A673 (cell line): ENCODE measurements at regions not wholly inside any gene's neighbourhood (a gene's known extent, or its start where the extent isn't known, plus 50 kb on each side); places are given as distances from the start of the nearest gene placed in this dataset.

Experiments used
- BruUV-seq: library from RNA; stranded (reverse); fragments of 400-500 nt; replicated peaks from 2 replicates; lab custom pipeline; 2021; lab: Mats Ljungman, UMichigan
- CTCF ChIA-PET: fragments of 300-600 bp; sonication (Branson Sonifier 250); formaldehyde crosslinking; loops from one replicate; lab custom pipeline; 2022; ENCODE audit warnings: antibody characterized with exemption; lab: Charles Lee
- POLR2A ChIA-PET: fragments of 300-600 bp; sonication (Branson Sonifier 250); formaldehyde crosslinking; loops from one replicate; lab custom pipeline; 2022; ENCODE audit warnings: antibody characterized with exemption; ENCODE audit not compliant: low non-redundant PET; lab: Charles Lee
- DNase-seq: peaks from one replicate; pipeline ENCODE4 v3.0.0-alpha.2; 2015; ENCODE audit warnings: low spot score
- H3K27ac ChIP-seq: fragments of 200-600 bp; sonication (generic); 2 replicates; pipeline ENCODE4 v1.5.1; 2016; ENCODE audit warnings: mixed run types, low read depth, mild to moderate bottlenecking, mixed read lengths, antibody characterized with exemption, low read length; ENCODE audit not compliant: poor library complexity, severe bottlenecking
- H3K27me3 ChIP-seq: fragments of 200-600 bp; sonication (generic); replicated peaks from 2 replicates; pipeline ENCODE4 v1.6.1; 2017; ENCODE audit warnings: mixed run types, low read depth, mild to moderate bottlenecking, mixed read lengths, antibody characterized with exemption, low read length; ENCODE audit not compliant: insufficient read depth, poor library complexity
- H3K36me3 ChIP-seq: fragments of 200-600 bp; sonication (generic); 2 replicates; pipeline ENCODE4 v1.6.1; 2016; ENCODE audit warnings: mixed run types, mild to moderate bottlenecking, mixed read lengths, antibody characterized with exemption, low read length; ENCODE audit not compliant: insufficient read depth, poor library complexity, severe bottlenecking
- H3K4me1 ChIP-seq: fragments of 200-600 bp; sonication (generic); 2 replicates; pipeline ENCODE4 v1.6.1; 2017; ENCODE audit warnings: mixed run types, mild to moderate bottlenecking, mixed read lengths, antibody characterized with exemption, low read length; ENCODE audit not compliant: insufficient read depth, poor library complexity, severe bottlenecking
- H3K4me3 ChIP-seq: fragments of 200-600 bp; sonication (generic); 2 replicates; pipeline ENCODE4 v1.5.1; 2016; ENCODE audit warnings: low read depth, mixed run types, mild to moderate bottlenecking, mixed read lengths, low read length; ENCODE audit not compliant: poor library complexity, severe bottlenecking
- H3K9me3 ChIP-seq: fragments of 200-600 bp; sonication (generic); 2 replicates; pipeline ENCODE4 v1.6.1; 2016; ENCODE audit warnings: mixed run types, low read depth, mild to moderate bottlenecking, mixed read lengths, antibody characterized with exemption, low read length; ENCODE audit not compliant: poor library complexity, severe bottlenecking
- EZH2 ChIP-seq: fragments of 200-600 bp; sonication (generic); IDR thresholded peaks from 2 replicates; pipeline ENCODE4 v1.6.1; 2017; ENCODE audit warnings: borderline replicate concordance, low read depth, mild to moderate bottlenecking, mixed read lengths, antibody characterized with exemption, low read length; ENCODE audit not compliant: poor library complexity, severe bottlenecking
- intact Hi-C: fragments of 100-400 bp; cut with micrococcal nuclease; formaldehyde crosslinking; loops from one replicate; pipeline ENCODE4 v1.10.0; 2022; ENCODE audit not compliant: unreplicated experiment
- TF ChIP-seq, protein P1 (sequence below): fragments of 300-800, 200-600 bp; sonication (generic); conservative IDR thresholded peaks from 2 replicates; pipeline ENCODE4 v1.5.1; 2017; ENCODE audit warnings: low read depth, mild to moderate bottlenecking, antibody characterized with exemption, low read length, moderate library complexity, mixed read lengths

GRCh38 chr7:3239291-3239691 lies 61.8 kb upstream of the SDK1 start:
- no TSS peak for BruUV-seq
- Histone ChIP-seq H3K4me1 (no peaks in the 10 kb centered on the region), H3K4me3 (no peak overlapping the region), H3K36me3 (no peaks in the 10 kb centered on the region), H3K27me3 (no peaks in the 10 kb centered on the region), H3K9me3 (no peaks in the 10 kb centered on the region), H3K27ac (no peak overlapping the region)
- POLR2A ChIA-PET: no interaction called here
- DNase-seq: no peak
- CTCF ChIA-PET: no interaction called here
- intact Hi-C loops: no loop called here
- TF ChIP-seq EZH2: no peak
- TF ChIP-seq, protein P1, sequence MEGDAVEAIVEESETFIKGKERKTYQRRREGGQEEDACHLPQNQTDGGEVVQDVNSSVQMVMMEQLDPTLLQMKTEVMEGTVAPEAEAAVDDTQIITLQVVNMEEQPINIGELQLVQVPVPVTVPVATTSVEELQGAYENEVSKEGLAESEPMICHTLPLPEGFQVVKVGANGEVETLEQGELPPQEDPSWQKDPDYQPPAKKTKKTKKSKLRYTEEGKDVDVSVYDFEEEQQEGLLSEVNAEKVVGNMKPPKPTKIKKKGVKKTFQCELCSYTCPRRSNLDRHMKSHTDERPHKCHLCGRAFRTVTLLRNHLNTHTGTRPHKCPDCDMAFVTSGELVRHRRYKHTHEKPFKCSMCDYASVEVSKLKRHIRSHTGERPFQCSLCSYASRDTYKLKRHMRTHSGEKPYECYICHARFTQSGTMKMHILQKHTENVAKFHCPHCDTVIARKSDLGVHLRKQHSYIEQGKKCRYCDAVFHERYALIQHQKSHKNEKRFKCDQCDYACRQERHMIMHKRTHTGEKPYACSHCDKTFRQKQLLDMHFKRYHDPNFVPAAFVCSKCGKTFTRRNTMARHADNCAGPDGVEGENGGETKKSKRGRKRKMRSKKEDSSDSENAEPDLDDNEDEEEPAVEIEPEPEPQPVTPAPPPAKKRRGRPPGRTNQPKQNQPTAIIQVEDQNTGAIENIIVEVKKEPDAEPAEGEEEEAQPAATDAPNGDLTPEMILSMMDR: no peak

DNA sequence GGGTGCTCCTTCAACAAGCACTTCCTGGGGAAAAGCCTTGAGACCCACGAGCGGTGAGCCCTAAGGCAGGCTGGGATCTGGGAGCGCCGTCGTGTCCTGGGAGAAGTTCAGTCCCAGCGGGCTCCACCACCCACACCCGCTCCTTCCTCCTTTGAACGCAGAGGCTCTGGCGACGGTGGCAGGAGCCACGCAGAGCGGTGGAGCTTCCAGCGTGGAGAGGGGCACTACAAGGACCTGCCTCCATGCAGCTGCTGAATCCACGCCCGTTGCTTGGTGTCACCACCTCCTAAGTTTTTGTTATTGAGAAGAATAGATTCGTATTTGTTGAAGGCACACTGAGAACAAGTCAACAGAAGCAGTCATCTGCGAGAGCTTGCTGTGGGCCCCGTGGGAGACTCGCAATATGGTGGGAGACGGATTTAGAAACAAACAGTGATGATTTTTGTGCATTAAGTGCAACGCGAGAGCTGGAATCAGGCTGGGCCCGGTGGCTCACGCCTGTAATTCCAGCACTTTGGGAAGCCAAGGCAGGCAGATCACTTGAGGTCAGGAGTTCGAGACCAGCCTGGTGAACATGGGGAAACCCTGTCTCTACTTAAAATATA lies 60.1 kb upstream of the SDK1 start:
- Histone ChIP-seq H3K36me3 (no peaks in the 10 kb centered on the region), H3K4me1 (no peaks in the 10 kb centered on the region), H3K27ac (no peak overlapping the region), H3K9me3 (no peaks in the 10 kb centered on the region), H3K27me3 (no peaks in the 10 kb centered on the region), H3K4me3 (no peak overlapping the region)
- TF ChIP-seq, protein P1: no peak
- BruUV-seq: no TSS peak
- POLR2A ChIA-PET: no interaction called here
- DNase-seq: no peak
- CTCF ChIA-PET: interaction anchor here (0.6 kb wide), 1 partner anchor 506 kb away, joined by 3 read pairs; no protein-coding TSS in a partner anchor
- intact Hi-C loops: no loop called here

- H3K27ac ChIP-seq: no peak overlapping the region
- BruUV-seq: no TSS peak
- H3K4me1 ChIP-seq: no peaks in the 10 kb centered on the region
- no peak for DNase-seq
- TF ChIP-seq, protein P1: no peak
- no peak for TF ChIP-seq EZH2
- H3K4me3 ChIP-seq: no peak overlapping the region
- H3K9me3 ChIP-seq: no peaks in the 10 kb centered on the region
- intact Hi-C loops: no loop called here
- ChIA-PET POLR2A (no interaction called here), CTCF (no interaction called here)
- H3K36me3 ChIP-seq: no peaks in the 10 kb centered on the region
- H3K27me3 ChIP-seq: no peaks in the 10 kb centered on the region
These were observed 59.3 kb upstream of the SDK1 start for GRCh38 chr7:3241686-3242258.
